A673 (cell line): ENCODE measurements at regions not wholly inside any gene's neighbourhood (a gene's known extent, or its start where the extent isn't known, plus 50 kb on each side); places are given as distances from the start of the nearest gene placed in this dataset.

Source experiments
- BruUV-seq: library from RNA; stranded (reverse); fragments of 400-500 nt; replicated peaks from 2 replicates; lab custom pipeline; 2021; lab: Mats Ljungman, UMichigan
- CTCF ChIA-PET: fragments of 300-600 bp; sonication (Branson Sonifier 250); formaldehyde crosslinking; loops from one replicate; lab custom pipeline; 2022; ENCODE audit warnings: antibody characterized with exemption; lab: Charles Lee
- POLR2A ChIA-PET: fragments of 300-600 bp; sonication (Branson Sonifier 250); formaldehyde crosslinking; loops from one replicate; lab custom pipeline; 2022; ENCODE audit warnings: antibody characterized with exemption; ENCODE audit not compliant: low non-redundant PET; lab: Charles Lee
- DNase-seq: peaks from one replicate; pipeline ENCODE4 v3.0.0-alpha.2; 2015; ENCODE audit warnings: low spot score
- H3K27ac ChIP-seq: fragments of 200-600 bp; sonication (generic); 2 replicates; pipeline ENCODE4 v1.5.1; 2016; ENCODE audit warnings: mixed run types, low read depth, mild to moderate bottlenecking, mixed read lengths, antibody characterized with exemption, low read length; ENCODE audit not compliant: poor library complexity, severe bottlenecking
- H3K27me3 ChIP-seq: fragments of 200-600 bp; sonication (generic); replicated peaks from 2 replicates; pipeline ENCODE4 v1.6.1; 2017; ENCODE audit warnings: mixed run types, low read depth, mild to moderate bottlenecking, mixed read lengths, antibody characterized with exemption, low read length; ENCODE audit not compliant: insufficient read depth, poor library complexity
- H3K36me3 ChIP-seq: fragments of 200-600 bp; sonication (generic); 2 replicates; pipeline ENCODE4 v1.6.1; 2016; ENCODE audit warnings: mixed run types, mild to moderate bottlenecking, mixed read lengths, antibody characterized with exemption, low read length; ENCODE audit not compliant: insufficient read depth, poor library complexity, severe bottlenecking
- H3K4me1 ChIP-seq: fragments of 200-600 bp; sonication (generic); 2 replicates; pipeline ENCODE4 v1.6.1; 2017; ENCODE audit warnings: mixed run types, mild to moderate bottlenecking, mixed read lengths, antibody characterized with exemption, low read length; ENCODE audit not compliant: insufficient read depth, poor library complexity, severe bottlenecking
- H3K4me3 ChIP-seq: fragments of 200-600 bp; sonication (generic); 2 replicates; pipeline ENCODE4 v1.5.1; 2016; ENCODE audit warnings: low read depth, mixed run types, mild to moderate bottlenecking, mixed read lengths, low read length; ENCODE audit not compliant: poor library complexity, severe bottlenecking
- H3K9me3 ChIP-seq: fragments of 200-600 bp; sonication (generic); 2 replicates; pipeline ENCODE4 v1.6.1; 2016; ENCODE audit warnings: mixed run types, low read depth, mild to moderate bottlenecking, mixed read lengths, antibody characterized with exemption, low read length; ENCODE audit not compliant: poor library complexity, severe bottlenecking
- EZH2 ChIP-seq: fragments of 200-600 bp; sonication (generic); IDR thresholded peaks from 2 replicates; pipeline ENCODE4 v1.6.1; 2017; ENCODE audit warnings: borderline replicate concordance, low read depth, mild to moderate bottlenecking, mixed read lengths, antibody characterized with exemption, low read length; ENCODE audit not compliant: poor library complexity, severe bottlenecking
- intact Hi-C: fragments of 100-400 bp; cut with micrococcal nuclease; formaldehyde crosslinking; loops from one replicate; pipeline ENCODE4 v1.10.0; 2022; ENCODE audit not compliant: unreplicated experiment
- TF ChIP-seq, protein P1 (sequence below): fragments of 300-800, 200-600 bp; sonication (generic); conservative IDR thresholded peaks from 2 replicates; pipeline ENCODE4 v1.5.1; 2017; ENCODE audit warnings: low read depth, mild to moderate bottlenecking, antibody characterized with exemption, low read length, moderate library complexity, mixed read lengths

DNA sequence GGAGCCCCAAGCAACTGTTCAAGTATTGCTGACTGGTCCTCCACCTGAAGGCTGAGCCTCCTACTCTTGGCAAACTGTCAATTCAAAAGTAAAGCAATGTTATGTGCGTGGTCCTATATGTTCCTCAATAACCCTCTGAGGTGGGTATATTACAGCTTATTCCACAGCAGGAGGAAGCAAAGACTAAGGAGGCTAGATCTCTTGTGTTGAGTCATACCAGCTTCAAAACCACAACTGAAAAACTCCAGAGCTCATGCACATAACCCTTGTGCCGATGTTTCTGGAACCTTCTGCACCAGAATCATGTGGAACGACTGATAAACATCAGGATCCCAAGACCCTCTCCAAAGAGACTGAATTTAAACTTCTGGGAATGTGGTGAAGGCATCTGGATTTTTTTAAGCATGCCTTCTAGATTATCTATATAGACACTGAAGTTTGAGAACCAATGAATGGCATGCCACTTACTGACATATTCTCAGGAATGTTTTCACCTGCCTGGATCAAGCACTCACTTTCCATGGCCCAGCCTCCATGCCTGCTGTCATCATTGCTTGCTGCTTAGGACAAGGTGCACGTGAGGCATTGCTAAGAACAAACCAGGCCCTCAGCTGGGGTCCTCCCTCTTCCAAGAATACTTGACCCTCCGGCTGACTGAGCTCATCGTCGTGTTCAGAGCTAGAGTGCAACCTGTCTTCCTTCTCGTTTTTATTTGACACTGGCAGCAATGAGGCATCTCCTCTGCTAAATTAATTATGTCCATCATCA lies 194.7 kb downstream of the BCL11B start:
- intact Hi-C loops: no loop called here
- no peak for DNase-seq
- BruUV-seq: no TSS peak

DNA sequence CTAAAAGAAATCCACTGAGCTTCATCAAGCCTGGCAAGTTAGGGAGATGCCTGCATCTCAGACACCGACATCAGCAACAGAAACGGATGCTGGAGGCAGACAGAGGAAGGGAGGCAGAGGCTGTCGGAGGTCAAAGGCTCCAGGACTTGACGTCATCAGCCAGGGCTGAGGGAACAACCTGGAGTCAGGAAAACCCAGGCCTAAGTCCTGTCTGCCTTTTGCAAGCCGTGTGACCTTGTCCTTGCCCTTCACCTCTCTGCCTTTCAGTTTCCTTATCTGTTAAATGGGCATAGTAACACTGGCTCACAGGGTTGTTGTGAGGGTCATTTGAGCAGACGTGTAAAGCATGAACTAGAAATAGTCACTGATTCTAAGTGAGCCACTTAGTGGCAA lies 194.2 kb downstream of the BCL11B start:
- Histone ChIP-seq H3K27ac (no peak overlapping the region), H3K9me3 (no peaks in the 10 kb centered on the region), H3K36me3 (no peaks in the 10 kb centered on the region), H3K4me3 (no peak overlapping the region), H3K4me1 (no peaks in the 10 kb centered on the region), H3K27me3 (no peaks in the 10 kb centered on the region)
- no TSS peak for BruUV-seq
- intact Hi-C loops: no loop called here
- ChIA-PET CTCF (no interaction called here), POLR2A (no interaction called here)
- TF ChIP-seq EZH2: no peak
- TF ChIP-seq, protein P1, sequence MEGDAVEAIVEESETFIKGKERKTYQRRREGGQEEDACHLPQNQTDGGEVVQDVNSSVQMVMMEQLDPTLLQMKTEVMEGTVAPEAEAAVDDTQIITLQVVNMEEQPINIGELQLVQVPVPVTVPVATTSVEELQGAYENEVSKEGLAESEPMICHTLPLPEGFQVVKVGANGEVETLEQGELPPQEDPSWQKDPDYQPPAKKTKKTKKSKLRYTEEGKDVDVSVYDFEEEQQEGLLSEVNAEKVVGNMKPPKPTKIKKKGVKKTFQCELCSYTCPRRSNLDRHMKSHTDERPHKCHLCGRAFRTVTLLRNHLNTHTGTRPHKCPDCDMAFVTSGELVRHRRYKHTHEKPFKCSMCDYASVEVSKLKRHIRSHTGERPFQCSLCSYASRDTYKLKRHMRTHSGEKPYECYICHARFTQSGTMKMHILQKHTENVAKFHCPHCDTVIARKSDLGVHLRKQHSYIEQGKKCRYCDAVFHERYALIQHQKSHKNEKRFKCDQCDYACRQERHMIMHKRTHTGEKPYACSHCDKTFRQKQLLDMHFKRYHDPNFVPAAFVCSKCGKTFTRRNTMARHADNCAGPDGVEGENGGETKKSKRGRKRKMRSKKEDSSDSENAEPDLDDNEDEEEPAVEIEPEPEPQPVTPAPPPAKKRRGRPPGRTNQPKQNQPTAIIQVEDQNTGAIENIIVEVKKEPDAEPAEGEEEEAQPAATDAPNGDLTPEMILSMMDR: no peak
- no peak for DNase-seq

More for the DNA sequence above, 194.7 kb downstream of the BCL11B start:
- H3K4me1 ChIP-seq: no peaks in the 10 kb centered on the region
- no peaks in the 10 kb centered on the region for H3K9me3 ChIP-seq
- ChIA-PET POLR2A (no interaction called here), CTCF (no interaction called here)
- no peak for TF ChIP-seq EZH2
- TF ChIP-seq, protein P1: no peak
- H3K36me3 ChIP-seq: no peaks in the 10 kb centered on the region
- no peak overlapping the region for H3K4me3 ChIP-seq
- no peak overlapping the region for H3K27ac ChIP-seq
- no peaks in the 10 kb centered on the region for H3K27me3 ChIP-seq

- Histone ChIP-seq H3K27ac (no peak overlapping the region), H3K4me1 (no peaks in the 10 kb centered on the region), H3K4me3 (no peak overlapping the region), H3K36me3 (no peaks in the 10 kb centered on the region), H3K27me3 (no peaks in the 10 kb centered on the region), H3K9me3 (no peaks in the 10 kb centered on the region)
- CTCF ChIA-PET: no interaction called here
- TF ChIP-seq EZH2: no peak
- TF ChIP-seq, protein P1: no peak
- no peak for DNase-seq
- POLR2A ChIA-PET: no interaction called here
- intact Hi-C loops: no loop called here
- no TSS peak for BruUV-seq
Observed at GRCh38 chr14:99078426-99078825, 193.6 kb downstream of the BCL11B start.
